ENCODE measurements at regions not wholly inside any gene's neighbourhood (a gene's known extent, or its start where the extent isn't known, plus 50 kb on each side); places are given as distances from the start of the nearest gene placed in this dataset.

DNA sequence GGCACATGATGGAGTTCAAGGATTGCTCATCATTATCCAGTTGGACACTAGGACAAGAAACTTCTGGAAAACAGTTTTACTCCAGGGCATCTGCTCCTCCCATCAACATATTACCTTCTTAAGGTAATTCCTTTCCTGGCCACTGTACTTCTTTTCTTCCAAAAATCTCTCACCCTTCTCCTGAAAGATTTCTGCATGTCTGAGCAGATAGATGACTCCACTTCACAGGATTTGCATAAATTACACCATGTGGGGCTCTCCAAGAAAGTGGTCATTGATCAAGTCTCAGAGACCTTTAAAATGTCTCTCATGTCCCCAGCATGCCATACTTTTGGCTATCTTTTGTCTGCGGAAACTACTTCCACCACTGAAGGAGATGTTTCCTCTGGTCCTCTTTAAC lies 103.2 kb upstream of the TNFAIP3 start:
- no peak for DNase-seq
- 95 to 99% methylated on average over 1 of the region's 1 CpG for WGBS, 2 donors
- no peak for TF ChIP-seq POLR2A (IDR thresholded peaks at IDR 0.05)
- TF ChIP-seq POLR2AphosphoS5 (IDR thresholded peaks at IDR 0.05), result no peak
- TF ChIP-seq, protein P1, sequence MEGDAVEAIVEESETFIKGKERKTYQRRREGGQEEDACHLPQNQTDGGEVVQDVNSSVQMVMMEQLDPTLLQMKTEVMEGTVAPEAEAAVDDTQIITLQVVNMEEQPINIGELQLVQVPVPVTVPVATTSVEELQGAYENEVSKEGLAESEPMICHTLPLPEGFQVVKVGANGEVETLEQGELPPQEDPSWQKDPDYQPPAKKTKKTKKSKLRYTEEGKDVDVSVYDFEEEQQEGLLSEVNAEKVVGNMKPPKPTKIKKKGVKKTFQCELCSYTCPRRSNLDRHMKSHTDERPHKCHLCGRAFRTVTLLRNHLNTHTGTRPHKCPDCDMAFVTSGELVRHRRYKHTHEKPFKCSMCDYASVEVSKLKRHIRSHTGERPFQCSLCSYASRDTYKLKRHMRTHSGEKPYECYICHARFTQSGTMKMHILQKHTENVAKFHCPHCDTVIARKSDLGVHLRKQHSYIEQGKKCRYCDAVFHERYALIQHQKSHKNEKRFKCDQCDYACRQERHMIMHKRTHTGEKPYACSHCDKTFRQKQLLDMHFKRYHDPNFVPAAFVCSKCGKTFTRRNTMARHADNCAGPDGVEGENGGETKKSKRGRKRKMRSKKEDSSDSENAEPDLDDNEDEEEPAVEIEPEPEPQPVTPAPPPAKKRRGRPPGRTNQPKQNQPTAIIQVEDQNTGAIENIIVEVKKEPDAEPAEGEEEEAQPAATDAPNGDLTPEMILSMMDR (IDR thresholded peaks at IDR 0.05), result no peak
- no peak for TF ChIP-seq EP300 (IDR thresholded peaks at IDR 0.05)
- Histone ChIP-seq H3K36me3 (no peaks in the 10 kb centered on the region), H3K4me3 (no peak overlapping the region), H3K27ac (no peak overlapping the region), H3K27me3 (no peaks in the 10 kb centered on the region), H3K4me1 (no peaks in the 10 kb centered on the region), H3K9me3 (peaks cover 0 to 3% (median 0%) of the 10 kb centered on the region in 4 donors)
- intact Hi-C loops (cut with DNase I), result no loop called here

DNA sequence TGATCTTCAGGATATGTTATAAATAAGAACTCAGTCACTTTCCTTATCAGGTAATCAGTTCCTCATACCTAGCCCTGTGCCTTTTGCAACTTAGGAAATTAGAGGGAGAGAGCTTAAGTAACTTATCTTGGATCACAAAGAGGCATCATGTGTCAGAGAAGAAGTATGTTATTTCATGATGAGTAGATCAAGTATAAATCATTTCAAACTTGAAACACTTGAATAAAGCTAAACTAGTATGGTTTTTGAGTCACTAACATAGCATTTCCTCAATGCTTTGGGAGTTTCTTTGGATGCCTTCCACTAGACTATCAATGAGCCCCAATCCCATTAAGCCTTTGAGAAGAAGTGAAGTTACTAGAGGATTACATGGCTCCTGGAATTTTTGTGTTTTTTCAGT lies 102.6 kb upstream of the TNFAIP3 start:
- intact Hi-C loops (cut with DNase I), result no loop called here
- Histone ChIP-seq H3K36me3 (no peaks in the 10 kb centered on the region), H3K4me3 (no peak overlapping the region), H3K27me3 (no peaks in the 10 kb centered on the region), H3K4me1 (no peaks in the 10 kb centered on the region), H3K27ac (no peak overlapping the region), H3K9me3 (peaks cover 0 to 3% (median 0%) of the 10 kb centered on the region in 4 donors)
- no peak for DNase-seq
- no peak for TF ChIP-seq POLR2AphosphoS5 (IDR thresholded peaks at IDR 0.05)
- TF ChIP-seq POLR2A (IDR thresholded peaks at IDR 0.05), result no peak
- no peak for TF ChIP-seq EP300 (IDR thresholded peaks at IDR 0.05)
- TF ChIP-seq, protein P1 (IDR thresholded peaks at IDR 0.05), result no peak

DNA sequence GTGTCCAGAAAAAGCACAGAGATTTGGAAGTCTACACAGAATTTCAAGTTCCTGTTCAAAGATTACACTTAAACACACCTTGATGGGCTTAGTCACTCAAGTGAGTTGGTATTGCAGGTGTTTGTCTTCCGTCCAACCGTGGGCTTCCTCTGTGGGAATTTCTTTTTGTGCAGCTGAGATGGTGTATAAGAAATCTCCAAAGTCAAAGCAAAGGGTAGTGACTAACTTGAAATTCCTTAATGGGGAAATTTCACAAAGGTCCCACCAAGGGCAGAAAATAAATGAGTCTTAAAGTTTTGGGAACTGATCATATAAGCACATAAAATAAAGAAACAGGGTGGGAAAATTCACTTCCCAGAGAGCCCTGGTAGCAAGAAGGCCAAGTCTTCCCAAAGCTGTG lies 102.0 kb upstream of the TNFAIP3 start:
- DNase-seq, result no peak
- intact Hi-C loops (cut with DNase I), result no loop called here
- H3K27me3 ChIP-seq, result no peaks in the 10 kb centered on the region
- H3K9me3 ChIP-seq, result peaks cover 0 to 3% (median 0%) of the 10 kb centered on the region in 4 donors
- no peak overlapping the region for H3K4me3 ChIP-seq
- 85% methylated on average over 2 of the region's 2 CpGs for WGBS, 2 donors
- no peaks in the 10 kb centered on the region for H3K36me3 ChIP-seq
- no peaks in the 10 kb centered on the region for H3K4me1 ChIP-seq
- no peak overlapping the region for H3K27ac ChIP-seq
- TF ChIP-seq POLR2A (IDR thresholded peaks at IDR 0.05) (no peak), EP300 (IDR thresholded peaks at IDR 0.05) (no peak), POLR2AphosphoS5 (IDR thresholded peaks at IDR 0.05) (no peak)

DNA sequence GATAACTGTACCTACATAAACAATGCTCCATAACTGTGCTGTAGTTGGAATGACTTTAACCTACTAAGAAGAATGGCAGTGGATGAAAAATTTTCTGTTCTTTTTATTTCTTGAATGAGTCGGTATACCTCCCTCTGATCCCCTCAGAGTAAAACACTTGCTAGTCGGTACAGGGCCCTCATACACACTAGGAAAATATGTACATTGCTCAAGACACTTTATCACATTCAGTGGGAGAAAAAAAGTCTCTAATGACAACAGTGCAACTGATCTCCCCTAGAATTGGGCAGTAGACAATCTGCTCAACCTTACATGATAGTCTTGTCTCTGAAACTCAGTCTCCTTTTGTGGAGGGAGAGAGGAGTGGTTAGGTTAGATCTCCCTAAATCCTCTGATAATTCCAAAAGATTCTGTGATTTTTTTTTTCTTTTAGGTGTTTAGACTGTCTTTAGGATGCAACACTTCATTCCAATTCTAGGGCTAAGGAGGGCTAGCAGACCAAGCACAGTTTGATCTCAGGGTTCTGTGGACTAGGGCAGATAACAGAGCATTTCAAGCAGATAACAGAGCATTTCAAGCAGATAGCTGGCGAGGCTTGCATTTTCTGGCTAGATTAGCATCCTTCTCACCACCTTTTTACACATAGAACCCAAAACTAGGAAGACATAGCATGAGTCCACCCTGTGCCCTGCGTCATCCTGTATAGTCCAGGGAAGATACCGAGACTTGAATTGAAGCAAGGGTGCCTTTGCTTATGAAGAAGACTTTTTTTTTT lies 100.3 kb upstream of the TNFAIP3 start:
- no peaks in the 10 kb centered on the region for H3K27me3 ChIP-seq
- no peak overlapping the region for H3K27ac ChIP-seq
- no peaks in the 10 kb centered on the region for H3K36me3 ChIP-seq
- 97 to 98% methylated on average over 5 of the region's 5 CpGs for WGBS, 2 donors
- DNase-seq, result no peak
- H3K4me1 ChIP-seq, result no peaks in the 10 kb centered on the region
- no peak overlapping the region for H3K4me3 ChIP-seq
- TF ChIP-seq POLR2A (IDR thresholded peaks at IDR 0.05), result no peak
- TF ChIP-seq EP300 (IDR thresholded peaks at IDR 0.05), result no peak
- TF ChIP-seq, protein P1 (IDR thresholded peaks at IDR 0.05), result no peak
- no peak for TF ChIP-seq POLR2AphosphoS5 (IDR thresholded peaks at IDR 0.05)
- peaks cover 0 to 3% (median 0%) of the 10 kb centered on the region in 4 donors for H3K9me3 ChIP-seq
- intact Hi-C loops (cut with DNase I), result no loop called here

DNA sequence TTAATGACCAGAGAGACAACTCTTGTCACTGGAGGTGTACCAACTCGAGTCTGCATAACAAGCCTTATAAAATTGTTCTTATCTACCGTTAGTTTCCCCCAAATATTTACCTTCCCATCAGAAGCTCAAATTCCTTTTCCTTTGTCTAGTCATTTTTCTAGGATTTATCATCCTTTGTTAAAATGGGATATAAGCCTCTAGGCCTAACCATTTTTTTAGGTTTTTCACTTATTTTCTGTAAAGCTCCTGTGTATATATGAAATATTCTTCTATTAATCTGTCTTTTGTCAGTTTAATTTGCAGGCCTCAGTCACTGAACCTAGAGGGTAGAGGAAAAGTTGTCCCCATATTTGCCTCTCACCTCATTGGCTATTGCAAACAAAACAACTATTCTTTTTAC lies 99.6 kb upstream of the TNFAIP3 start:
- H3K27ac ChIP-seq, result no peak overlapping the region
- no peak for TF ChIP-seq POLR2A (IDR thresholded peaks at IDR 0.05)
- TF ChIP-seq, protein P1 (IDR thresholded peaks at IDR 0.05), result no peak
- TF ChIP-seq POLR2AphosphoS5 (IDR thresholded peaks at IDR 0.05), result no peak
- no peak for TF ChIP-seq EP300 (IDR thresholded peaks at IDR 0.05)
- no peak for DNase-seq
- no peak overlapping the region for H3K4me3 ChIP-seq
- 63 to 76% methylated on average over 2 of the region's 2 CpGs for WGBS, 2 donors
- peaks cover 0 to 3% (median 0%) of the 10 kb centered on the region in 4 donors for H3K9me3 ChIP-seq
- no peaks in the 10 kb centered on the region for H3K4me1 ChIP-seq
- H3K36me3 ChIP-seq, result no peaks in the 10 kb centered on the region
- intact Hi-C loops (cut with DNase I), result no loop called here
- no peaks in the 10 kb centered on the region for H3K27me3 ChIP-seq
